Spleen (tissue), 7 donors: ENCODE measurements at regions not wholly inside any gene's neighbourhood (a gene's known extent, or its start where the extent isn't known, plus 50 kb on each side); places are given as distances from the start of the nearest gene placed in this dataset.

Experiments
- CTCF ChIP-seq, 11 experiments: fragments of 200-600 bp in 7 of 11; fragments of 450-650 bp in 4 of 11; sonication (generic) in 4 of 11; IDR thresholded peaks in 8 of 11; conservative IDR thresholded peaks in 3 of 11; 1 replicate in 7 of 11; 2 replicates in 4 of 11; pipeline versions ENCODE4 v1.4.0 to v1.8.0; 2016 to 2021; ENCODE audit warnings: antibody characterized with exemption in 11 of 11, inconsistent platforms in 4 of 11, mild to moderate bottlenecking in 1 of 11
- POLR2A ChIP-seq, 3 donors: fragments of 450-650 bp; IDR thresholded peaks; one replicate each; pipeline ENCODE4 v1.5.1; 2017; ENCODE audit warnings: antibody characterized with exemption in 3 of 3, mild to moderate bottlenecking in 1 of 3
- POLR2AphosphoS5 ChIP-seq, 3 donors: sonication (generic); formaldehyde crosslinking; IDR thresholded peaks; one replicate each; pipeline ENCODE4 v1.5.1; 2017; ENCODE audit warnings: antibody characterized with exemption in 3 of 3
- donor health status: DM: no; HTN: no; CAD: no; lungs with moderate emphysema.
- donor health status: DM: no; HTN: no; CAD: no.
- donor health status: DM: no; HTN: no; CAD: no.

- TF ChIP-seq CTCF (IDR thresholded peaks at IDR 0.05 in 8 of 11, conservative IDR thresholded peaks at IDR 0.05 in 3 of 11) = no peak
- TF ChIP-seq POLR2A (IDR thresholded peaks at IDR 0.05) = no peak
- TF ChIP-seq POLR2AphosphoS5 (IDR thresholded peaks at IDR 0.05) = no peak
Observed at GRCh38 chr9:95595721-95596295, 79.0 kb upstream of the PTCH1 start.
